ENCODE measurements at regions not wholly inside any gene's neighbourhood (a gene's known extent, or its start where the extent isn't known, plus 50 kb on each side); places are given as distances from the start of the nearest gene placed in this dataset.

GRCh38 chr20:23136893-23137745 is 51.0 kb upstream of the CD93 start (continued):
- TF ChIP-seq CTBP1 (IDR thresholded peaks at IDR 0.05; ENCODE audit: borderline replicate concordance) (0 out of 2 replicates have a peak, but pooled peaks have one; percentile 46), NR1H2 (CRISPR knock-in tag; IDR thresholded peaks at IDR 0.05) (no peak), FOXP4 (CRISPR knock-in tag; IDR thresholded peaks at IDR 0.05; ENCODE audit: borderline replicate concordance) (no peak), PTTG1 (tag; IDR thresholded peaks at IDR 0.05; ENCODE audit: low read depth) (no peak), JUNB (CRISPR knock-in tag; conservative IDR thresholded peaks at IDR 0.05) (no peak), THRA (IDR thresholded peaks at IDR 0.05) (no peak), ATF3 (IDR thresholded peaks at IDR 0.05) (peak; percentile 72), ATF3 (CRISPR knock-in tag; conservative IDR thresholded peaks at IDR 0.05) (0 out of 2 replicates have a peak, but pooled peaks have one; percentile 59), MIER1 (IDR thresholded peaks at IDR 0.05; ENCODE audit: low read depth) (no peak), ETV1 (tag; conservative IDR thresholded peaks at IDR 0.05; ENCODE audit: low read depth) (no peak), E2F8 (IDR thresholded peaks at IDR 0.05; ENCODE audit: low read depth, partially characterized antibody) (no peak), MXD1 (CRISPR knock-in tag; IDR thresholded peaks at IDR 0.05; ENCODE audit: borderline replicate concordance, poor library complexity, severe bottlenecking) (no peak), XRCC5 (IDR thresholded peaks at IDR 0.05; ENCODE audit: low read depth, low read length) (no peak), TEAD4 (IDR thresholded peaks at IDR 0.05; ENCODE audit: low read length) (peak; percentile 36; the same call in 1 of the 2 replicates), TEAD4 (CRISPR knock-in tag; IDR thresholded peaks at IDR 0.05; ENCODE audit: borderline replicate concordance) (no peak), ZNF395 (CRISPR knock-in tag; IDR thresholded peaks at IDR 0.05) (peak; percentile 58), BDP1 (IDR thresholded peaks at IDR 0.05; ENCODE audit: insufficient read depth, insufficient read length) (no peak), MAFF (IDR thresholded peaks at IDR 0.05; ENCODE audit: low read length) (peak; percentile 43; the same call in 1 of the 2 replicates)
